ENCODE measurements at regions not wholly inside any gene's neighbourhood (a gene's known extent, or its start where the extent isn't known, plus 50 kb on each side); places are given as distances from the start of the nearest gene placed in this dataset.

DNA sequence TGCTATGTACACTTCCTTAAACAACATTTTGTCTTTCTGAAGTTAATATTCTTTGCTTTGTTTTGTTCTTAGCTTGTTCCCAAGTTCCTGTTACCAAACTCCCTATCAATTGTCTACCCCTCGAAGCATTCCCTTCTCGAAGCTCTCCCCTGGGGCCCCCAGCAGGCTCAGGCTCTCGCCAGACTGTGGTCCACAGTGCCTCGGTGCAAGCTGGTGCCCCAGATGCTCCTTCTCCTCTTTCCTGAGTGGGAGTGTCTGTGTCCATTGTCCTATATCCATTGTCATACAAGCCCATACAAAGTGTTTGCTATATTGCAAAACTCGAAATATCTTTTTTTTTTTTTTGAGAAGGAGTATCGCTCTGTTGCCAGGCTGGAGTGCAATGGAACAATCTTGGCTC is 51.7 kb upstream of the RTL6 start:
- H3K36me3 ChIP-seq (ENCODE audit: control insufficient read depth in 2 of 2, insufficient read depth in 1 of 2, low read length in 2 of 2) = no peaks in the 10 kb centered on the region

DNA sequence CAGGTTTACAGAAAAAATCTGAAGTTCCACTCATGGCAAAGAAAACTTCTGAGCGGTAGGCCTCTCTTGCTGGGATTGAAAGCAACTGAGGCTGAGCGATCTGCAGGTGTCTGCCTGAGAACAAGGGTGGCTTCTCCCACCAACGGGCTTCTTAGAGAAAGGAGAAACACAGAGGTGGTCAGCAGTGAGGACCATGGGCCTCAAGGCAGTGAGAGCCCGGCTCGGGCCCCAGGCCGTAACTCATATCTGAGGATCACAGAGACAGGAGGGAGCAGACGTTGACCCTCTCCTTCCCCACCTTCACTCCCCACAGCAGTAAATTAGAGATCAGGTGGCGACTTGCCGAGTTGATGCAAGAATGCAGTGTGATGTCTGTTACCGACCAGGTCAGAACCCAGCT is 50.9 kb upstream of the RTL6 start:
- no peak overlapping the region for H3K27ac ChIP-seq (ENCODE audit: extremely low read depth, low read depth, low read length)
- H3K4me3 ChIP-seq (ENCODE audit: low read depth, low read length) = no peak overlapping the region
- H3K9me3 ChIP-seq (ENCODE audit: control insufficient read depth, insufficient read depth, low read depth, low read length) = no peaks in the 10 kb centered on the region
- no peaks in the 10 kb centered on the region for H3K36me3 ChIP-seq (ENCODE audit: control insufficient read depth in 2 of 2, insufficient read depth in 1 of 2, low read length in 2 of 2)
- H3K4me1 ChIP-seq (ENCODE audit: control insufficient read depth, insufficient read depth, low read length) = no peaks in the 10 kb centered on the region
- ChIA-PET POLR2A (no interaction called here), CTCF (interaction anchor here (0.6 to 1.2 kb wide), 2 partner anchors 556 to 1369 kb away, joined by 3 read pairs; no protein-coding TSS in a partner anchor)
- TF ChIP-seq ZNF155 (tag by site-specific recombination; IDR thresholded peaks at IDR 0.05) = no peak
- TF ChIP-seq, protein P1, sequence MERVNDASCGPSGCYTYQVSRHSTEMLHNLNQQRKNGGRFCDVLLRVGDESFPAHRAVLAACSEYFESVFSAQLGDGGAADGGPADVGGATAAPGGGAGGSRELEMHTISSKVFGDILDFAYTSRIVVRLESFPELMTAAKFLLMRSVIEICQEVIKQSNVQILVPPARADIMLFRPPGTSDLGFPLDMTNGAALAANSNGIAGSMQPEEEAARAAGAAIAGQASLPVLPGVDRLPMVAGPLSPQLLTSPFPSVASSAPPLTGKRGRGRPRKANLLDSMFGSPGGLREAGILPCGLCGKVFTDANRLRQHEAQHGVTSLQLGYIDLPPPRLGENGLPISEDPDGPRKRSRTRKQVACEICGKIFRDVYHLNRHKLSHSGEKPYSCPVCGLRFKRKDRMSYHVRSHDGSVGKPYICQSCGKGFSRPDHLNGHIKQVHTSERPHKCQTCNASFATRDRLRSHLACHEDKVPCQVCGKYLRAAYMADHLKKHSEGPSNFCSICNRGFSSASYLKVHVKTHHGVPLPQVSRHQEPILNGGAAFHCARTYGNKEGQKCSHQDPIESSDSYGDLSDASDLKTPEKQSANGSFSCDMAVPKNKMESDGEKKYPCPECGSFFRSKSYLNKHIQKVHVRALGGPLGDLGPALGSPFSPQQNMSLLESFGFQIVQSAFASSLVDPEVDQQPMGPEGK (tag by site-specific recombination; IDR thresholded peaks at IDR 0.05) = no peak

More for the DNA sequence above, 51.7 kb upstream of the RTL6 start:
- Histone ChIP-seq H3K27ac (ENCODE audit: extremely low read depth, low read depth, low read length) (no peak overlapping the region), H3K9me3 (ENCODE audit: control insufficient read depth, insufficient read depth, low read depth, low read length) (no peaks in the 10 kb centered on the region), H3K4me1 (ENCODE audit: control insufficient read depth, insufficient read depth, low read length) (no peaks in the 10 kb centered on the region), H3K4me3 (ENCODE audit: low read depth, low read length) (no peak overlapping the region)
- ChIA-PET CTCF (interaction anchor here (0.7 to 1.2 kb wide), 2 partner anchors 379 to 557 kb away, joined by 3 to 5 read pairs; no protein-coding TSS in a partner anchor), POLR2A (no interaction called here)
- TF ChIP-seq MZF1 (tag by site-specific recombination; IDR thresholded peaks at IDR 0.05; ENCODE audit: borderline replicate concordance) (no peak), ZNF248 (tag by site-specific recombination; IDR thresholded peaks at IDR 0.05) (no peak), ZNF157 (tag by site-specific recombination; IDR thresholded peaks at IDR 0.05) (no peak), ZBTB17 (tag by site-specific recombination; IDR thresholded peaks at IDR 0.05) (no peak), SETDB1 (IDR thresholded peaks at IDR 0.05; ENCODE audit: insufficient read length, low read length) (no peak), GFI1B (tag by site-specific recombination; IDR thresholded peaks at IDR 0.05) (no peak), ZNF19 (tag by site-specific recombination; IDR thresholded peaks at IDR 0.05; ENCODE audit: low read depth) (no peak), ZNF221 (tag by site-specific recombination; IDR thresholded peaks at IDR 0.05; ENCODE audit: borderline replicate concordance) (no peak), ZNF239 (tag by site-specific recombination; IDR thresholded peaks at IDR 0.05) (no peak), ZNF768 (tag by site-specific recombination; IDR thresholded peaks at IDR 0.05) (no peak), ZNF473 (tag by site-specific recombination; IDR thresholded peaks at IDR 0.05) (no peak), HOXA7 (CRISPR knock-in tag; IDR thresholded peaks at IDR 0.05; ENCODE audit: borderline replicate concordance) (no peak), ZNF214 (tag by site-specific recombination; IDR thresholded peaks at IDR 0.05; ENCODE audit: borderline replicate concordance) (no peak), SCRT2 (tag by site-specific recombination; IDR thresholded peaks at IDR 0.05) (no peak), REPIN1 (tag by site-specific recombination; IDR thresholded peaks at IDR 0.05; ENCODE audit: low read depth) (no peak), ZEB2 (tag by site-specific recombination; IDR thresholded peaks at IDR 0.05) (no peak), ZBTB21 (tag by site-specific recombination; IDR thresholded peaks at IDR 0.05) (no peak), ZNF211 (tag by site-specific recombination; IDR thresholded peaks at IDR 0.05; ENCODE audit: low read depth) (no peak)
